IPS DF 6.9 (cell line): ENCODE measurements at regions not wholly inside any gene's neighbourhood (a gene's known extent, or its start where the extent isn't known, plus 50 kb on each side); places are given as distances from the start of the nearest gene placed in this dataset.

Source experiments
- DNase-seq: peaks from one replicate; pipeline ENCODE4 v3.0.0-alpha.2; 2013; ENCODE audit warnings: low read depth, low spot score
- H3K27ac ChIP-seq: one replicate; pipeline ENCODE4 v1.5.1; 2013; ENCODE audit warnings: low read length, control low read depth
- H3K27me3 ChIP-seq: 2 replicates; pipeline ENCODE4 v1.6.1; 2013; ENCODE audit warnings: mild to moderate bottlenecking, low read length; ENCODE audit not compliant: control insufficient read depth, insufficient read depth
- H3K36me3 ChIP-seq: 2 replicates; pipeline ENCODE4 v1.6.1; 2013; ENCODE audit warnings: low read length; ENCODE audit not compliant: control insufficient read depth, insufficient read depth
- H3K4me1 ChIP-seq: 2 replicates; pipeline ENCODE4 v1.6.1; 2013; ENCODE audit warnings: low read length; ENCODE audit not compliant: control insufficient read depth, insufficient read depth
- H3K4me3 ChIP-seq: 2 replicates; pipeline ENCODE4 v1.5.1; 2013; ENCODE audit warnings: mild to moderate bottlenecking, low read length
- H3K9me3 ChIP-seq: 2 replicates; pipeline ENCODE4 v1.6.1; 2013; ENCODE audit warnings: low read length, inconsistent platforms; ENCODE audit not compliant: control insufficient read depth, insufficient read depth
- WGBS: extraction: QIAGEN DNeasy Blood & Tissue Kit; methylation state at CpG from one replicate; pipeline ENCODE4 v1.1.7; 2013; ENCODE audit warnings: mixed read lengths, missing lambda C conversion rate; ENCODE audit not compliant: insufficient read length, insufficient coverage; 5-methylcytosine and 5-hydroxymethylcytosine counted together

- no peak for DNase-seq
- Histone ChIP-seq H3K27ac (no peak overlapping the region), H3K4me1 (peaks cover 3% of the 10 kb centered on the region; the same call in 1 of the 2 replicates), H3K9me3 (no peaks in the 10 kb centered on the region), H3K27me3 (no peaks in the 10 kb centered on the region), H3K36me3 (no peaks in the 10 kb centered on the region), H3K4me3 (no peak overlapping the region)
- WGBS, result no CpG with 5 or more reads among the region's 1 CpG
These were observed 129.7 kb upstream of the THBS1 start for GRCh38 chr15:39451121-39451688.

GRCh38 chr15:39451871-39452270 lies 129.0 kb upstream of the THBS1 start:
- H3K4me3 ChIP-seq, result no peak overlapping the region
- no peak for DNase-seq
- no peaks in the 10 kb centered on the region for H3K9me3 ChIP-seq
- no CpG with 5 or more reads among the region's 7 CpGs for WGBS
- no peaks in the 10 kb centered on the region for H3K36me3 ChIP-seq
- H3K27me3 ChIP-seq, result no peaks in the 10 kb centered on the region
- H3K4me1 ChIP-seq, result peaks cover 3% of the 10 kb centered on the region; the same call in 1 of the 2 replicates
- no peak overlapping the region for H3K27ac ChIP-seq

GRCh38 chr15:39453620-39454019 lies 127.3 kb upstream of the THBS1 start:
- no peak for DNase-seq
- Histone ChIP-seq H3K4me1 (no peaks in the 10 kb centered on the region), H3K27ac (no peak overlapping the region), H3K27me3 (no peaks in the 10 kb centered on the region), H3K4me3 (no peak overlapping the region), H3K9me3 (no peaks in the 10 kb centered on the region), H3K36me3 (no peaks in the 10 kb centered on the region)
- WGBS, result no CpG with 5 or more reads among the region's 4 CpGs

DNA sequence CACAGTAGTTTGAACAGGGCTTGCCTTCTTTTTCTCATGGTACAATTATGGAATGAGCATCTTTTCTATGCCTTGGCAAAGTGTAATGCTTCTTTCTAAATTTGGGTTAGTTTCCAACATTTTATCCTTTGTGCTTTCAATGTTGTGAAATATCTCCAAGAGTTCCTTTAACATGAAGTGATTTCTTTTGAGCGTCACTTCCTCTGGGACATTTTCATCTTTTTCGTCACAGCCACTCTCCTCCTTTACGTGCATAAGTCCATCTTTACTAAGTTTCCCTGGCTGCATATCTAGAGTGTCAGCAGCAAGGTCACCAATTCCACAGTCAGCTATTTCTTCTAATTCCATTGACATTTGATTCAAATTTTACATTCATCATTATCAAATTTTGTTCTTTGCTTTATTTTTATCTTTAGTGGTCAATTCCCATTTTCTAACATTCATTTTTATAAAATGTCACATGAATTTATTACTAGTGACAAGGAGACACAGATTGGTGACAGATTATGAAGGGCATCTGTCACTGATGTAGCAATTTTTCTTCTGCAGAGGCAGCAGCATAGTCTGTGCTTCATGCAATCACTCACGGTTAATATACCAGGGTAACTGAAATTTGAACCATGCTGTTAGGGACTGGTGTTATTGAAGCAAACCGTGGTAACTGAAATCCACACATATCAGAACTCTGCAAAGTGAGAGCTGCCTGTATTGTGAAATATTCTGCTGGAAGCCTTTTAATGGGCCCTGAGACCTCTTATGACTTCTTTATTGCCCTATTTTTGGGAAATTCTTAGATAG lies 126.5 kb upstream of the THBS1 start:
- Histone ChIP-seq H3K27ac (no peak overlapping the region), H3K9me3 (no peaks in the 10 kb centered on the region), H3K36me3 (no peaks in the 10 kb centered on the region), H3K27me3 (no peaks in the 10 kb centered on the region), H3K4me3 (no peak overlapping the region), H3K4me1 (no peaks in the 10 kb centered on the region)
- no CpG with 5 or more reads among the region's 5 CpGs for WGBS
- no peak for DNase-seq

- no peaks in the 10 kb centered on the region for H3K9me3 ChIP-seq
- no CpG with 5 or more reads among the region's 5 CpGs for WGBS
- H3K27ac ChIP-seq, result no peak overlapping the region
- H3K4me1 ChIP-seq, result no peaks in the 10 kb centered on the region
- no peak overlapping the region for H3K4me3 ChIP-seq
- DNase-seq, result no peak
- no peaks in the 10 kb centered on the region for H3K27me3 ChIP-seq
- H3K36me3 ChIP-seq, result no peaks in the 10 kb centered on the region
These were observed 125.3 kb upstream of the THBS1 start for GRCh38 chr15:39455471-39455991.

- no peak for DNase-seq
- Histone ChIP-seq H3K36me3 (no peaks in the 10 kb centered on the region), H3K27ac (no peak overlapping the region), H3K4me1 (no peaks in the 10 kb centered on the region), H3K4me3 (no peak overlapping the region), H3K9me3 (no peaks in the 10 kb centered on the region), H3K27me3 (no peaks in the 10 kb centered on the region)
- WGBS, result no CpG with 5 or more reads among the region's 2 CpGs
These were observed 124.7 kb upstream of the THBS1 start for GRCh38 chr15:39456159-39456558.

- H3K4me1 ChIP-seq, result no peaks in the 10 kb centered on the region
- no CpG with 5 or more reads among the region's 10 CpGs for WGBS
- H3K9me3 ChIP-seq, result no peaks in the 10 kb centered on the region
- no peaks in the 10 kb centered on the region for H3K36me3 ChIP-seq
- H3K27me3 ChIP-seq, result no peaks in the 10 kb centered on the region
- DNase-seq, result no peak
- H3K4me3 ChIP-seq, result no peak overlapping the region
- no peak overlapping the region for H3K27ac ChIP-seq
These were observed 124.1 kb upstream of the THBS1 start for GRCh38 chr15:39456582-39457330.

DNA sequence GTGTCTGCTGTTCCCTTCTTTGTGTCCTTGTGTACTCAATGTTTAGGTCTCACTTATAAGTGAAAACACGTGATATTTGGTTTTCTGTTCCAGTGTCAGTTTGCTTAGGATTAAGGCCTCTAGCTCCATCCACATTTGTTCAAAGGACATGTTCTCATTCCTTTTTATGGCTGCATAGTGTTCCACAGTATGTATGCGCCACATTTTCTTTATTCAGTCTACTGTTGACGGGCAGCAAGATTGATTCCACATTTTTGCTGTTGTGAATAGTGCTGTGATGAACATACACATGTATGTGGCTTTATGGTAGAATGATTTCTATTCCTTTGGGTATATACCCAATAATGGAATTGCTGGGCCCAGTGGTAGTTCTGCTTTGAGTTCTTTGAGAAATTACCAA lies 122.7 kb upstream of the THBS1 start:
- Histone ChIP-seq H3K27me3 (no peaks in the 10 kb centered on the region), H3K4me3 (no peak overlapping the region), H3K4me1 (no peaks in the 10 kb centered on the region), H3K9me3 (no peaks in the 10 kb centered on the region), H3K36me3 (no peaks in the 10 kb centered on the region), H3K27ac (no peak overlapping the region)
- DNase-seq, result no peak
- no CpG with 5 or more reads among the region's 3 CpGs for WGBS

GRCh38 chr15:39459548-39459947 lies 121.3 kb upstream of the THBS1 start:
- no CpG with 5 or more reads among the region's 1 CpG for WGBS
- Histone ChIP-seq H3K4me1 (no peaks in the 10 kb centered on the region), H3K36me3 (no peaks in the 10 kb centered on the region), H3K4me3 (no peak overlapping the region), H3K27me3 (no peaks in the 10 kb centered on the region), H3K27ac (no peak overlapping the region), H3K9me3 (no peaks in the 10 kb centered on the region)
- no peak for DNase-seq

GRCh38 chr15:39460748-39461147 lies 120.1 kb upstream of the THBS1 start:
- no peaks in the 10 kb centered on the region for H3K27me3 ChIP-seq
- 100% methylated on average over 5 of the region's 7 CpGs for WGBS
- H3K4me3 ChIP-seq, result no peak overlapping the region
- no peaks in the 10 kb centered on the region for H3K36me3 ChIP-seq
- no peaks in the 10 kb centered on the region for H3K9me3 ChIP-seq
- no peaks in the 10 kb centered on the region for H3K4me1 ChIP-seq
- no peak for DNase-seq
- no peak overlapping the region for H3K27ac ChIP-seq
